ENCODE measurements at regions not wholly inside any gene's neighbourhood (a gene's known extent, or its start where the extent isn't known, plus 50 kb on each side); places are given as distances from the start of the nearest gene placed in this dataset.
"Not testable (repeated sequence)": the region's sequence is repeated elsewhere in the genome, so short reads cannot be mapped to it uniquely, and the experiment has no call there.

GRCh38 chr4:74505355-74505978 is 60.5 kb downstream of the AREG start:
- H3K9me3 ChIP-seq (ENCODE audit: low read length); H3K36me3 ChIP-seq (ENCODE audit: insufficient read depth, low read length); H3K27me3 ChIP-seq (ENCODE audit: insufficient read depth, low read length); H3K4me3 ChIP-seq (ENCODE audit: low read length); H3K4me1 ChIP-seq (ENCODE audit: insufficient read depth, low read length); H2AFZ ChIP-seq (ENCODE audit: low read depth, low read length): not testable (repeated sequence)

DNA sequence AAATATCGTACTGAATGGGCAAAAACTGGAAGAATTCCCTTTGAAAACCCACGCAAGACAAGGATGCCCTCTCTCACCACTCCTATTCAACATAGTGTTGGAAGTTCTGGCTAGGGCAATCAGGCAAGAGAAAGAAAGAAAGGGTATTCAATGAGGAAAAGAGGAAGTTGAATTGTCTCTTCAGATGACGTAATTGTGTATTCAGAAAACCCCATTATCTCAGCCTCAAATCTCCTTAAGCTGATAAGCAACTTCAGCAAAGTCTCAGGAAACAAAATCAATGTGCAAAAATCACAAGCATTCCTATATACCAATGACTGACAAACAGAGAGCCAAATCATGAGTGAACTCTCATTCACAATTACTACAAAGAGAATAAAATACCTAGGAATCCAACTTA is 64.4 kb downstream of the AREG start:
- H3K36me3 ChIP-seq (ENCODE audit: insufficient read depth, low read length); H3K4me3 ChIP-seq (ENCODE audit: low read length); H3K4me1 ChIP-seq (ENCODE audit: insufficient read depth, low read length); H3K27me3 ChIP-seq (ENCODE audit: insufficient read depth, low read length); H3K9me3 ChIP-seq (ENCODE audit: low read length); H2AFZ ChIP-seq (ENCODE audit: low read depth, low read length): not testable (repeated sequence)

DNA sequence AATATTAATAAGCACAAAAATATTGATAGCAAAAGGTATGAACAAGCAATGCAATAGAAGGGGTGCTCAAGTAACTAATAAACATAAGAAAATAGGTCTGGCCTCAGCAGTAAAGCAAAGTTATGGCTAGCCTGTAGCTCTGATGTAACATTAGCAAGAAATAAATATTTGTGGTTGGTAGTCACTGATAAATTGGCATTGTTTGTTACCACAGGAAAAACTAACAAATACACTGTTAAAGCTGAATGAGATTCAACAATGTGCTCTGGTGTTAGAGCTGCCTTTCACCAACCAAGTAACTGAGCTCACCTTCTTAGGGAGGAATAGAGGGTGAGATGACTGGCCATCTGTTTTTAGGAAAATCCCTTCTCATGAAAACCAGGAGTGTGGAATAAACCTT is 71.4 kb downstream of the AREG start:
- Histone ChIP-seq H3K9me3 (ENCODE audit: low read length) (no peaks in the 10 kb centered on the region), H3K27me3 (ENCODE audit: insufficient read depth, low read length) (no peaks in the 10 kb centered on the region), H2AFZ (ENCODE audit: low read depth, low read length) (no peak overlapping the region), H3K4me1 (ENCODE audit: insufficient read depth, low read length) (no peaks in the 10 kb centered on the region), H3K4me3 (ENCODE audit: low read length) (no peak overlapping the region), H3K36me3 (ENCODE audit: insufficient read depth, low read length) (no peaks in the 10 kb centered on the region)

GRCh38 chr4:74517996-74518395 is 73.1 kb downstream of the AREG start:
- H3K4me1 ChIP-seq (ENCODE audit: insufficient read depth, low read length): no peaks in the 10 kb centered on the region
- H3K27me3 ChIP-seq (ENCODE audit: insufficient read depth, low read length): no peaks in the 10 kb centered on the region
- H3K4me3 ChIP-seq (ENCODE audit: low read length): no peak overlapping the region
- H3K36me3 ChIP-seq (ENCODE audit: insufficient read depth, low read length): no peaks in the 10 kb centered on the region
- no peak overlapping the region for H2AFZ ChIP-seq (ENCODE audit: low read depth, low read length)
- H3K9me3 ChIP-seq (ENCODE audit: low read length): no peaks in the 10 kb centered on the region

- Histone ChIP-seq H3K36me3 (ENCODE audit: insufficient read depth, low read length) (no peaks in the 10 kb centered on the region), H3K9me3 (ENCODE audit: low read length) (no peaks in the 10 kb centered on the region), H3K4me1 (ENCODE audit: insufficient read depth, low read length) (no peaks in the 10 kb centered on the region), H3K27me3 (ENCODE audit: insufficient read depth, low read length) (no peaks in the 10 kb centered on the region), H3K4me3 (ENCODE audit: low read length) (no peak overlapping the region), H2AFZ (ENCODE audit: low read depth, low read length) (no peak overlapping the region)
Observed at GRCh38 chr4:74522251-74522991, 77.5 kb downstream of the AREG start.

DNA sequence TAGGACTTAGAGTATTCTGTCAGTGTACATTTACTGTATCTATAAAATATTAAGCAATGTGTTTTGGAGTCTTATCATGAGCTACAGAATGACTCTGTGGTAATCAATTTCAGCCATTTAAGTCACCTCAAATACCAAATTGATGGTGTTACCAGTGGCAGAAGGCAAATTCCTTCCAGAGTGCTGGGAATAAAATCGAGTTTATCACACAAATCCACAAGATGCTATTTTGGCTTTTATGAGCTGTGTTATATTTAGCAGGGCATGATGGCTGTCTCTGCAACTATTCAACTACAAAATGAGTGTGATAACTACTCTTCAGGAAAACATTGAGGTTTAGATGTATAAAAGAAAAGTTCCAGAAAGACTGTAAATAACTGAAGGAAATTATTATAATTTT is 78.2 kb downstream of the AREG start:
- no peak overlapping the region for H3K4me3 ChIP-seq (ENCODE audit: low read length)
- no peaks in the 10 kb centered on the region for H3K27me3 ChIP-seq (ENCODE audit: insufficient read depth, low read length)
- no peaks in the 10 kb centered on the region for H3K36me3 ChIP-seq (ENCODE audit: insufficient read depth, low read length)
- H3K9me3 ChIP-seq (ENCODE audit: low read length): no peaks in the 10 kb centered on the region
- H3K4me1 ChIP-seq (ENCODE audit: insufficient read depth, low read length): no peaks in the 10 kb centered on the region
- no peak overlapping the region for H2AFZ ChIP-seq (ENCODE audit: low read depth, low read length)

GRCh38 chr4:74524985-74525384 is 80.0 kb downstream of the AREG start:
- Histone ChIP-seq H3K4me1 (ENCODE audit: insufficient read depth, low read length) (no peaks in the 10 kb centered on the region), H3K36me3 (ENCODE audit: insufficient read depth, low read length) (no peaks in the 10 kb centered on the region), H3K9me3 (ENCODE audit: low read length) (no peaks in the 10 kb centered on the region), H2AFZ (ENCODE audit: low read depth, low read length) (no peak overlapping the region), H3K4me3 (ENCODE audit: low read length) (no peak overlapping the region), H3K27me3 (ENCODE audit: insufficient read depth, low read length) (no peaks in the 10 kb centered on the region)

- Histone ChIP-seq H3K4me3 (ENCODE audit: low read length) (no peak overlapping the region), H3K27me3 (ENCODE audit: insufficient read depth, low read length) (no peaks in the 10 kb centered on the region), H2AFZ (ENCODE audit: low read depth, low read length) (no peak overlapping the region), H3K4me1 (ENCODE audit: insufficient read depth, low read length) (no peaks in the 10 kb centered on the region), H3K36me3 (ENCODE audit: insufficient read depth, low read length) (no peaks in the 10 kb centered on the region), H3K9me3 (ENCODE audit: low read length) (no peaks in the 10 kb centered on the region)
Observed at GRCh38 chr4:74527049-74527448, 82.1 kb downstream of the AREG start.

- Histone ChIP-seq H3K4me3 (ENCODE audit: low read length) (no peak overlapping the region), H3K4me1 (ENCODE audit: insufficient read depth, low read length) (no peaks in the 10 kb centered on the region), H2AFZ (ENCODE audit: low read depth, low read length) (no peak overlapping the region), H3K9me3 (ENCODE audit: low read length) (no peaks in the 10 kb centered on the region), H3K36me3 (ENCODE audit: insufficient read depth, low read length) (no peaks in the 10 kb centered on the region), H3K27me3 (ENCODE audit: insufficient read depth, low read length) (no peaks in the 10 kb centered on the region)
Observed at GRCh38 chr4:74528178-74528577, 83.2 kb downstream of the AREG start.

DNA sequence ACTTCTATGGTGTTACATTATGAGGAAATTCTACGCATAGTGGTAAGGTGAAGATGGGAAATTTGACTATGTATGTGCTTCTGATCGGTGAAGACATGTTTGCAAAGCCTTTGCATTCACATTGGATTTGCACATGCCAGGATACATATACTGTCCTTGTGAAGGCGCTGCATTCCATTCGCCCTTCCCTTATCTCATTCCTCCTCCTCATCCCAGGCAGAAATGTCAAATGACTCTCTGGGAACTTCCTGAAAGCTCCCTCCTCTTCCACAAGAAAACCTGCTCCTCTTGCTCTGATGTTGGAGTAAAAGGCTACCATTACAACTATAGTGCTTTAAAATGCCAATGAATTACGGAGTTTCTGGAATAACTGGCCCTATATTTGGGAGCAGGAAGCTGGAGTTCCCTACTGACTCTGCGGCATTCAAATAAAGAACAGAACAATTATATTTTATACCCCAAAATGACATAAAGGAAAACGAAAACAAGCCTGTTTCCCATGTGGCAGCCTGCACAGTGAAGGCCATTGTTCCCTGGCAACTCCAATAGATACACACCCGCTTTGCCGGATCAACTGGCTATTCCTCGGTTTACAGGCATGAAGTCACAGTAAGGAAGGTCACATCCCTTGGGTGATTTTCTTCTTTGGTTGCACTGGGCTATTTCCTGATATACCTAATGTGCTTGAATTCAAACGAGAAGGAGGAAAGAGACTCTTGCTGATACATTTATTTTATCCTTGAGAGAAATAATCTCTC is 84.5 kb downstream of the AREG start:
- Histone ChIP-seq H3K36me3 (ENCODE audit: insufficient read depth, low read length) (no peaks in the 10 kb centered on the region), H2AFZ (ENCODE audit: low read depth, low read length) (no peak overlapping the region), H3K4me1 (ENCODE audit: insufficient read depth, low read length) (no peaks in the 10 kb centered on the region), H3K4me3 (ENCODE audit: low read length) (no peak overlapping the region), H3K27me3 (ENCODE audit: insufficient read depth, low read length) (no peaks in the 10 kb centered on the region), H3K9me3 (ENCODE audit: low read length) (no peaks in the 10 kb centered on the region)

DNA sequence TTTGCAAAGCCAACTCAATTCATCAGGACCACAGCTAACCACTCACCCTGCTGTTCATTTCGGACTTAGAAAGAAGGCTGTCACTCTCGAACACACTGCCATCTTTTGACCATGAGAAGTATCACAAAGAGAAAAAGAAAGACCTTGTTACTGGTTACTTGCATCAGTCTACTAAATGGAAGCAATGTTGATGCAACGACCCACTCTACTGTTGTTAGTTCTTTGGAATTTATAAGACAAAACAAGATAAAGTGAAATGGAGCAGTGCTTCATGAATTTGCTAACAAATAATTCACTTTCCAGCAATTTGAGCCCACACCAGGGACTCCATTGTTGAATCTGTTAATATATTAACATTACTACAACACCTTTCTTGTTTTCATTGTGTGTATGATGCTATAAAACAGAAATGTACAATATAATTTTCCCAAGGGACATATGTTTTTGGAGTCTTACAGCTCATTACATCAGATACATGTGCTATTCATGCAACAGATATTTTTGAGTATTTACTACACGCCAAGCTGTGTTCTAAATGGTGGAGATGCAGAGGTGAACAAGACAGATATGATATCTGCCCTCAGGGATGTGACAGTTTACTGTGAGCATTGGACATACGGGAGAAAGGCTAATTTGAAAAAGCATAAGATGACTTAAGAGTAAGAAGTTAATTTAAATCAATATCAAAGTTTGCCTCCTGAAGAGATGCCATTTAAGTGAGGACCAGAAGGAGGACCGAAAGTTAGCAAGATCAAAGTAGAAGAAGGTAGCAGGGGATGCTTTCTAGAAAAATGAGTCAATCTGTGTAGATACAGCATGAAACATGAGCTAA is 87.2 kb downstream of the AREG start:
- no peaks in the 10 kb centered on the region for H3K27me3 ChIP-seq (ENCODE audit: insufficient read depth, low read length)
- H2AFZ ChIP-seq (ENCODE audit: low read depth, low read length): peak overlapping the region; percentile 60
- H3K9me3 ChIP-seq (ENCODE audit: low read length): no peaks in the 10 kb centered on the region
- H3K4me3 ChIP-seq (ENCODE audit: low read length): no peak overlapping the region
- H3K36me3 ChIP-seq (ENCODE audit: insufficient read depth, low read length): no peaks in the 10 kb centered on the region
- no peaks in the 10 kb centered on the region for H3K4me1 ChIP-seq (ENCODE audit: insufficient read depth, low read length)

GRCh38 chr4:74534121-74534520 is 89.2 kb downstream of the AREG start:
- no peaks in the 10 kb centered on the region for H3K36me3 ChIP-seq (ENCODE audit: insufficient read depth, low read length)
- no peak overlapping the region for H3K4me3 ChIP-seq (ENCODE audit: low read length)
- H3K9me3 ChIP-seq (ENCODE audit: low read length): no peaks in the 10 kb centered on the region
- no peaks in the 10 kb centered on the region for H3K4me1 ChIP-seq (ENCODE audit: insufficient read depth, low read length)
- H3K27me3 ChIP-seq (ENCODE audit: insufficient read depth, low read length): no peaks in the 10 kb centered on the region
- H2AFZ ChIP-seq (ENCODE audit: low read depth, low read length): no peak overlapping the region

GRCh38 chr4:74534936-74535335 is 90.0 kb downstream of the AREG start:
- Histone ChIP-seq H3K4me3 (ENCODE audit: low read length) (no peak overlapping the region), H2AFZ (ENCODE audit: low read depth, low read length) (no peak overlapping the region), H3K4me1 (ENCODE audit: insufficient read depth, low read length) (no peaks in the 10 kb centered on the region), H3K27me3 (ENCODE audit: insufficient read depth, low read length) (no peaks in the 10 kb centered on the region), H3K36me3 (ENCODE audit: insufficient read depth, low read length) (no peaks in the 10 kb centered on the region), H3K9me3 (ENCODE audit: low read length) (no peaks in the 10 kb centered on the region)

Measured in neuron (in vitro differentiated cells).